Dedifferentiated amniotic fluid mesenchymal stem cell (primary cell): ENCODE measurements at regions not wholly inside any gene's neighbourhood (a gene's known extent, or its start where the extent isn't known, plus 50 kb on each side); places are given as distances from the start of the nearest gene placed in this dataset.

ENCODE experiments used
- DNase-seq: peaks from one replicate; pipeline ENCODE4 v3.0.0-alpha.2; 2016; ENCODE audit errors: extremely low spot score

DNA sequence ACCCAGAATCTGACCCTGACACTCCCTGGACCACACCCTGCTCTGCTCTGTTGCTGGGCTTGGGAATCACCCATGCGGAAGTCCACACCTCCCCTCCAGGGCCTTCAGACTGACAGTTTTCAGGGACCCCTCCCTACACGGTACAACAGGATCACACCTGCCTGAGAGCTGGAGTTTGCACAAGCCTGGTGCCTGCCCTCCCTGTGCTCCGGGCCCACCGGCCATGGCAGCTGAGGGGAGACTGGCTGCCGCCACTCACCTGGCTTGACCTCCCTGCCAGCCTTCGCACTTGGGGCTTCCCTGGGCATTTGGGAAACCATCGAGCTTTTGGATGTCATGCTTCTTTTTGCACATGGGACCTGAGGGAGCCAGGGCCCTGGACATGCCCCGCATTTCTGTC lies 95.9 kb upstream of the ANKRD34C start:
- no peak for DNase-seq

- no peak for DNase-seq
These were observed 94.6 kb upstream of the RASGRF1 start for GRCh38 chr15:79185199-79185598.

- peak; percentile 59 for DNase-seq
These were observed 93.9 kb upstream of the RASGRF1 start for GRCh38 chr15:79184465-79184892.

- DNase-seq: no peak
These were observed 89.7 kb upstream of the RASGRF1 start for GRCh38 chr15:79180318-79180717.

- DNase-seq: no peak
These were observed 89.0 kb upstream of the RASGRF1 start for GRCh38 chr15:79179597-79179996.

GRCh38 chr15:79179108-79179561 lies 88.6 kb upstream of the RASGRF1 start:
- no peak for DNase-seq

- no peak for DNase-seq
These were observed 88.0 kb upstream of the RASGRF1 start for GRCh38 chr15:79178594-79178993.

- no peak for DNase-seq
These were observed 85.6 kb upstream of the RASGRF1 start for GRCh38 chr15:79176151-79176550.

GRCh38 chr15:79172801-79173460 lies 82.4 kb upstream of the RASGRF1 start:
- no peak for DNase-seq

DNA sequence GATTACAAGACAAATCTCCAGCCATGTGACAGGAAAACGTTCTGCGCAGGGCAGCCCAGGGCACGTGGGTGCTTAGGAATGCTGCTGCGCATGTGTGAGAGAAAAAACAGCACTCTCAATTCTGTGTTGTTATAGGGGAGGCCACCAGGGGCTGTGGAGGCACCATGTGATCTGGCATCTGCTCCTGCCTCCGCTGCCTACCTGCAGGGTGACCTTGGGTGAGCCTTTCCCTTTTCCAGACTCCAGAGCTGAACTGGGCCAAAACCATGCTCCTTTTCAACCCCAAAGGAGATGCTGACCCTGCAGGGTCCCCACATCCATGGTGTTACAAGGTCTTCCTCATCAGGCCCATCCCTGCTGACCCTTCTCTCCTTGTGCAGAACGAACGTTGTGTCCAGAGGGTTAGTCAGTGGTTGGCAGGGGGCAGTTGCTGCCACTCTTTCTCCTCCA lies 81.5 kb upstream of the RASGRF1 start:
- DNase-seq: no peak

DNA sequence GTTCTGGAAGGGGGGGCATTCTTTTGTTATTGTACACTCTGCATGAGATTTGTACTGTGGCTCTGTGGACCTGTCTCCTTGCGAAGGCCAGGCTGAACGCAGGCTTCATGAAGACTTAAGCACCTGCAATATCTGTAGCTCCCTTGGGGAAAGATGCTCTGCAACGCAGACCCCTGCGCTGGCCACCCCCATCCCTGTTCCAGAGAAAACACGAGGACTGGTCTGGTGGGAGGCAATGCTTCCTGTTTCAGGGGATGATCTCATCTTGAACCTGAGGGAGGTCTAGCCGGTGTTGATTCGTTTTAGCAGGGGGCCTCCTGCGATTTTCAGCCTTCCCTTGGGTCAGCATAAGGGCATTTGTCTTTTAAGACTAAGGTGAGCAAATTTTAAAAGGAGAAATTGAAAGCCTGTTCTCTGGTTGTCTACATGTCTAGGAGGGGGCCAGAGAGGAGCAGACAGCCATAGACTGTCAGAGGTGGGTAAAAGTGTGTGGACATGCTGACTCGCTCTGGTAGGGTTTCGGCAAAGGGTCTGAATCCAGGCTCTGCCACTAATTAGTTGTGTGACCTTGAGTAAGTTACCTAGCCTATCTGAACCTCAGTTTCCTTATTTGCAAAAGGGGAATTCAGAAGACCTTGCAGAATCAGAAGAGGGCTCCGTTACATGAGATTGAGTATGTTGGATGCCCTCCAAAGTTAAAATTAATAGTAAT lies 80.9 kb upstream of the RASGRF1 start:
- DNase-seq: no peak

DNA sequence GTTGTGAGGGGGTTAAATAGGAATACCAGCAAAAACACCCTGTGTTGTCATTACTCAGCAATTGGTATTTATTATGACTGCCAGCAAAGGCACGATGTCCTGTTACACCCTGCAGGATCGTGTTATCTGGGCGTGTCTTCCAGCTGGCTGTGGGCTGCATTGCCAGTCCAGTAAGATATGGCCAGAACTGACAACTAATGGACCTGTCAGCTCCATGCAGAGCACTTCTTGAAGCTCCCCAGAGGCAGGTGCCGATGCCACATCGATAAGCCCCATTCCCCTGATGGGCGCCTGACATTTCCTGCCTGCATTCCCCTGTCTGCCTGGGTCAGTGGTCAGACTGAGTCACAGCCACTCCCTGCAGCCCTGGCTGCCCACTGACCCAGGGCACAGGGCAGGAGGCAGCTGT lies 79.7 kb upstream of the RASGRF1 start:
- DNase-seq: peak; percentile 19

- DNase-seq: no peak
These were observed 79.0 kb upstream of the RASGRF1 start for GRCh38 chr15:79169526-79170133.

DNA sequence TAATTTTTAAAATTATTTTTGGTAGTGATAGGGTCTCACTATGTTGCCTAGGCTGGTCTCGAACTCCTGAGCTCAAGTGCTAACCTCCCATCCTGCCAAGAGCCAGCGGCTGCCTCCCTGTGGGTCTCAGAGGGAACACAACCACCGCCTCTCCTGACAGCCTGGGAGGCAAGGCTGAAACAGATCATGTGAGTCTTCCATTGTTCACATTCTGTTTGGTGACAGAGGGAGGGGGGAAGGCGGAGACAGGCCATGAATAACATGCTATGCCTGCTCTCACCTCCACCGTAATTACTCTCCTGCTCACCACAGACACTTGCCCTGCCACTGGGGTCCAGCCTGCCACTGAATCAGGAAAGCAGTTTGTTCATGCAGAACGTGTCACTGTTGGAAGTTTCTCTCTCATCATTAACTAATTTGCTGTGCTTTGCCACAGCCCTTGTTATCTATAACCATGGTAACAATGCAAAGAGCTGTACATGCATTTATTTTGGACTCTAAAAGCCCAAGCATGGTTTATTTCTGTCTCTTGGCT lies 78.4 kb upstream of the RASGRF1 start:
- no peak for DNase-seq

GRCh38 chr15:79167776-79168175 lies 77.2 kb upstream of the RASGRF1 start:
- DNase-seq: no peak

DNA sequence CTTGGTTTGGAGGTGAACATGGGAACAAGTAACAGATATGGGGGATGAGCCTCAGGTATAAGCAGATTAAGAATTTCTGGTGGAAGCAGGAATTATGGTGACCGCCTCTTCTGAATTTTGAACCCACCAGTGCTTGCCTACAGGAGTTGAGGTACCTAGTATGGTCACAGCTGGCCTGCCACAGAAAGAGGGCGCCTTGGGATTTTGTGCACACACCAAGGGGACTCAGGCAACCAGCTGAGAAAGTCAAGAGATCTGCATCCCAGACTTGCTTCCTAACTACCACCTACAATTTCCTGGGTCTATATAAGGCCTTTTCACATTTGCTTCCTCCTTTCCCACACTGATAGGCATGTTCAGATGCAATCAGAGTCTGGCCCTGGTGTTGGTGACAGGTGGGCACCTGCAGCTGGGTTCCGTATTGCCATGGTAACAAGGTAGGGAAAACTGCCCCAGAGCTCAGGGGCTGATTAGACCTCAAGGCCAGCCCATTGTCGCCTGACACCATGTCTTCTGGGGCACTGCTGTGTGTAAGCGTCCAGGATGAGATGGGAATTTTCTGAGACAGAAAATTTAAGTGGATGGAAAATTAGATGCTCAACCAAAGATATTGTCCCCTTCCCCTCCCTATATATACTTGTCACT lies 75.9 kb upstream of the RASGRF1 start:
- no peak for DNase-seq

DNA sequence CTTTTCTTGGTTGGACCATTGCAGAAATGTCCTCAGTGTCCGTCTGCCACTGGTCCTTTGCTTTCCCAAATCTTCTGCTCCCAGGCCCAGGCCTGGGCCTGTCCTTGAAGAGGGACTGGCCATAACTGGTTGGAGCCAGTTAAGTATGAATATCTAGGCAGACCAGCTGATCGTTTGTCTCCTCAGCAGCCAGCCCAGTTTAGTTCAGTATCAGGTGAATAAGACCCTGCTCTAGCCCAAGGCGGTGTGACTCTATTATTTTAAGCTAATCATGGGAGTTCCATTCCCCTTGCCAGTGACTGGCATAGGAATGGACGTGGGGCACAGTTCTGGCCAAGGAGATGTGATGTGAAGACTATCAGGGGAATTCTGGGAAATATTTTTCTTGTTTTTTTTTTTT lies 73.9 kb upstream of the RASGRF1 start:
- no peak for DNase-seq

- no peak for DNase-seq
These were observed 73.5 kb upstream of the RASGRF1 start for GRCh38 chr15:79164043-79164442.

DNA sequence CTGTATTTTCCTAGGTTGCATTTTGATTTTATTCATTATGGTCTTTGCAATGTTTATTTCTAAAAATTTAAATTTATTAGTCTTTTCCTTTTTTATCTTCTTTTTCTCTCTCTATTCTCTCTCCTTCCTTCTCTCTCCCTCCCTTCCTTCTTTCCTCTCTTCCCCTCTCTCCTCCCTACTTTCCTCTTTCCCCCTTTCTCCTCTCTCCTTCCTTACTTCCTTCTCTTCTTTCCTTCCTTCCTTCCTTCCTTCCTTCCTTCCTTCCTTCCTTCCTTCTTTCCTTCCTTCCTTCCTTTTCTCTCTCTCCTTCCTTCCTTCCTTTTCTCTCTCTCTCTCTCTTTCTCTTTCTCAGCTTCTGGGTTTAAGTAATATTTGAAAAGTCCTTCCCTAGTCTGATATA lies 72.8 kb upstream of the RASGRF1 start:
- no peak for DNase-seq

DNA sequence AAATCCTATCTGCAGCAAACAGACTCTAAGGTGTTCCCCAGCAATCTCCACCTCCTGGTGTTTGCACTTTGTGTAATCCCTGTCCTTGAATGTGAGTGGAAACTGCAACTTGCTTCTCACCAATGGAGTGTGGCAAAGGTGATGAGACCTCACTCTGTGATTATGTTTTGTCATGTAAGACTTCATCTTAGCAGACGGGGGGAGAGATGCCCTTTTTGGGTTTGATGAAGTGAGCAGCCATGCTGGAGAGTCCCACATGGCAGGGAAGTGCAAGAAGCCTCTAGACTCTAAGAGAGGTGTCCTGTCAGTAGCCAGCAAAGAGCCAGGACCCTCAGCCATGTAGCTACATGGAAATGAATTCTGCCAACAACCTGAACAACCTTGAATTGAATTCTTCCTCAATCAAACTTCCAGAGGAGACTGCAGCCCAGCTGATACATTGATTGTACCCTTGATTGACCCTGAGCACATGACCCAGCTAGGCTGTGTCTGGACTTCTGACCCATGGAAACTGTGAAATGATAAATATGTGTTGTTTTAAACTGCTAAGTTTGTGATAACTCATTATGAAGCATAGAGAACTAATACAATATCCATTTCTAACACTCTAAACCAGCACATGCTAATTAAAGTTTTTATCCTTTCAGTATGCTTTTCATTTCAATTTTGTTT lies 71.4 kb upstream of the RASGRF1 start:
- no peak for DNase-seq

- DNase-seq: no peak
These were observed 69.6 kb upstream of the RASGRF1 start for GRCh38 chr15:79160211-79160610.
